ENCODE measurements at regions not wholly inside any gene's neighbourhood (a gene's known extent, or its start where the extent isn't known, plus 50 kb on each side); places are given as distances from the start of the nearest gene placed in this dataset.
"Not testable (repeated sequence)": the region's sequence is repeated elsewhere in the genome, so short reads cannot be mapped to it uniquely, and the experiment has no call there.

- no peak for DNase-seq (ENCODE audit: low read depth, low spot score)
- H3K36me3 ChIP-seq (ENCODE audit: insufficient read depth, insufficient read length, low read length): no peaks in the 10 kb centered on the region
- H3K27me3 ChIP-seq (ENCODE audit: insufficient read depth, insufficient read length): no peaks in the 10 kb centered on the region
- H3K9me3 ChIP-seq (ENCODE audit: insufficient read depth, low read length): no peaks in the 10 kb centered on the region
- H3K9ac ChIP-seq (ENCODE audit: insufficient read length, low read depth): no peak overlapping the region
- H3K4me1 ChIP-seq (ENCODE audit: insufficient read depth, insufficient read length): no peaks in the 10 kb centered on the region
- no peak overlapping the region for H3K4me3 ChIP-seq (ENCODE audit: insufficient read length, low read depth)
- TF ChIP-seq SUZ12 (IDR thresholded peaks at IDR 0.05; ENCODE audit: extremely low read depth, insufficient read depth, insufficient read length) (no peak), YY1 (IDR thresholded peaks at IDR 0.05; ENCODE audit: insufficient read depth, insufficient read length) (no peak), ZNF274 (IDR thresholded peaks at IDR 0.05; ENCODE audit: low read depth, low read length) (no peak)
These were observed 310.4 kb upstream of the ADARB2 start for GRCh38 chr10:2047679-2048078.

DNA sequence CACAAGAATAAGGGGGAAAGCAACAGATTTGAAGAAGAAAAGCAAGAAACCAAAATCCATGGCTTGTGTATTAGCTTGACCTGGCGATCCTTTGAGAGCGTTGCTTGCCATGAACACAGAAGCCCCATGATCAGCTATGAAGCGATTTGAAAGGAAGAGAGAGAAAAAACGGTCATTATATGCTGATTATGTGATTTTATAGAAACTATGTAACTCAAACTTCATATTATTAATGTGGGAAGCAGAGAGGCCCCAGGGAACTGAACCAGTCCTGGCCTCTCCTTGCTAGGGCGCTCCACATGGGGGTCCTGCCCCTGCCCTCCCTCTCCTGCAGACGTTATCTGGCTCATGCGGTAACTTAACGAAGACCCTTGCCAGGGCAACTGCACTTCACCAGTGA, 306.1 kb upstream of the ADARB2 start:
- DNase-seq (ENCODE audit: low read depth, low spot score): no peak
- no peaks in the 10 kb centered on the region for H3K27me3 ChIP-seq (ENCODE audit: insufficient read depth, insufficient read length)
- H3K36me3 ChIP-seq (ENCODE audit: insufficient read depth, insufficient read length, low read length): no peaks in the 10 kb centered on the region
- no peak overlapping the region for H3K4me3 ChIP-seq (ENCODE audit: insufficient read length, low read depth)
- TF ChIP-seq SUZ12 (IDR thresholded peaks at IDR 0.05; ENCODE audit: extremely low read depth, insufficient read depth, insufficient read length) (no peak), ZNF274 (IDR thresholded peaks at IDR 0.05; ENCODE audit: low read depth, low read length) (no peak), YY1 (IDR thresholded peaks at IDR 0.05; ENCODE audit: insufficient read depth, insufficient read length) (no peak)
- H3K9ac ChIP-seq (ENCODE audit: insufficient read length, low read depth): no peak overlapping the region
- H3K4me1 ChIP-seq (ENCODE audit: insufficient read depth, insufficient read length): no peaks in the 10 kb centered on the region
- H3K9me3 ChIP-seq (ENCODE audit: insufficient read depth, low read length): no peaks in the 10 kb centered on the region

- no peaks in the 10 kb centered on the region for H3K4me1 ChIP-seq (ENCODE audit: insufficient read depth, insufficient read length)
- no peak for DNase-seq (ENCODE audit: low read depth, low spot score)
- no peaks in the 10 kb centered on the region for H3K36me3 ChIP-seq (ENCODE audit: insufficient read depth, insufficient read length, low read length)
- no peak for TF ChIP-seq ZNF274 (IDR thresholded peaks at IDR 0.05; ENCODE audit: low read depth, low read length)
- no peak for TF ChIP-seq YY1 (IDR thresholded peaks at IDR 0.05; ENCODE audit: insufficient read depth, insufficient read length)
- no peak for TF ChIP-seq SUZ12 (IDR thresholded peaks at IDR 0.05; ENCODE audit: extremely low read depth, insufficient read depth, insufficient read length)
- no peak overlapping the region for H3K9ac ChIP-seq (ENCODE audit: insufficient read length, low read depth)
- H3K27me3 ChIP-seq (ENCODE audit: insufficient read depth, insufficient read length): no peaks in the 10 kb centered on the region
- no peaks in the 10 kb centered on the region for H3K9me3 ChIP-seq (ENCODE audit: insufficient read depth, low read length)
- no peak overlapping the region for H3K4me3 ChIP-seq (ENCODE audit: insufficient read length, low read depth)
These were observed 300.7 kb upstream of the ADARB2 start for GRCh38 chr10:2038036-2038435.

DNA sequence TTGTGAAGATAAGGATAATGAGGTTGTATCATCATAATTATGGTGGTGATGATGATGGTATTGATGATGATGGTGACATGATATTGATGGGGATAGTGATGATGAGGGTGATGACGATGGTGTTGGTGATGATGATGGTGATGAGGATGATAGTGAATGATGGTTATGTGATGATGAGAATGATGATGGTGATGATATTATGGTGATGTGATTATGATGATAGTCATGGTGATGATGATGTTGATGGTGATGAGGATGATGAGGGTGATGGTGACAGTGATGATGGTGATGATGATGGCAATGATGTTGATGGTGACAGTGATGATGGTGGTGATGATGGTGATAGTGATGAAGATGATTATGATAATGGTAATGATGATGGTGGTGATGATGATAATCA, 299.9 kb upstream of the ADARB2 start:
- H3K27me3 ChIP-seq (ENCODE audit: insufficient read depth, insufficient read length): no peaks in the 10 kb centered on the region
- H3K4me1 ChIP-seq (ENCODE audit: insufficient read depth, insufficient read length): no peaks in the 10 kb centered on the region
- H3K4me3 ChIP-seq (ENCODE audit: insufficient read length, low read depth): no peak overlapping the region
- no peak overlapping the region for H3K9ac ChIP-seq (ENCODE audit: insufficient read length, low read depth)
- H3K9me3 ChIP-seq (ENCODE audit: insufficient read depth, low read length): no peaks in the 10 kb centered on the region
- no peak for TF ChIP-seq ZNF274 (IDR thresholded peaks at IDR 0.05; ENCODE audit: low read depth, low read length)
- no peak for TF ChIP-seq SUZ12 (IDR thresholded peaks at IDR 0.05; ENCODE audit: extremely low read depth, insufficient read depth, insufficient read length)
- no peak for TF ChIP-seq YY1 (IDR thresholded peaks at IDR 0.05; ENCODE audit: insufficient read depth, insufficient read length)
- no peak for DNase-seq (ENCODE audit: low read depth, low spot score)
- H3K36me3 ChIP-seq (ENCODE audit: insufficient read depth, insufficient read length, low read length): no peaks in the 10 kb centered on the region

DNA sequence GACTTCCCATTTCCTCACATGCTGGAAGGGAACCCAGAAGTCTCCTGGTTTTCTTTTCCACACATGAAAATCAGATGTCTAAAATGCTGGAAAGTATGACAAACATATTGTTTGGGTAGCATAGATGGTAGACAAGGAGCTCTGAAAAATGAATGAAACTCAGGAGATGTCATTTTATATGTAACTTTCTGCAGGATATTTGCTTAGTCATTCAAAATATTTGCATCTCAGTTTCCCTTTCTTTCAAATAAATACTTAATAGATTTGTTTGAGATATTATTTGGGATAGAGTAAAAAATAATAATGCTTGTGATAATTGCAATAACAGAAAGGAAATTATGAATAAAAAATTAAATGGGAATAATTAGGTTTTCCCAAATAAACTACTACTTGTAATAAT, 298.9 kb upstream of the ADARB2 start:
- TF ChIP-seq ZNF274 (IDR thresholded peaks at IDR 0.05; ENCODE audit: low read depth, low read length): no peak
- no peak for TF ChIP-seq YY1 (IDR thresholded peaks at IDR 0.05; ENCODE audit: insufficient read depth, insufficient read length)
- no peak for TF ChIP-seq SUZ12 (IDR thresholded peaks at IDR 0.05; ENCODE audit: extremely low read depth, insufficient read depth, insufficient read length)
- Histone ChIP-seq H3K36me3 (ENCODE audit: insufficient read depth, insufficient read length, low read length) (no peaks in the 10 kb centered on the region), H3K9me3 (ENCODE audit: insufficient read depth, low read length) (no peaks in the 10 kb centered on the region), H3K4me1 (ENCODE audit: insufficient read depth, insufficient read length) (no peaks in the 10 kb centered on the region), H3K27me3 (ENCODE audit: insufficient read depth, insufficient read length) (no peaks in the 10 kb centered on the region), H3K9ac (ENCODE audit: insufficient read length, low read depth) (no peak overlapping the region), H3K4me3 (ENCODE audit: insufficient read length, low read depth) (no peak overlapping the region)
- DNase-seq (ENCODE audit: low read depth, low spot score): no peak

GRCh38 chr10:2030046-2030445, 292.7 kb upstream of the ADARB2 start:
- Histone ChIP-seq H3K36me3 (ENCODE audit: insufficient read depth, insufficient read length, low read length) (no peaks in the 10 kb centered on the region), H3K9me3 (ENCODE audit: insufficient read depth, low read length) (no peaks in the 10 kb centered on the region), H3K27me3 (ENCODE audit: insufficient read depth, insufficient read length) (no peaks in the 10 kb centered on the region), H3K9ac (ENCODE audit: insufficient read length, low read depth) (no peak overlapping the region), H3K4me3 (ENCODE audit: insufficient read length, low read depth) (no peak overlapping the region), H3K4me1 (ENCODE audit: insufficient read depth, insufficient read length) (no peaks in the 10 kb centered on the region)
- DNase-seq (ENCODE audit: low read depth, low spot score): no peak
- TF ChIP-seq SUZ12 (IDR thresholded peaks at IDR 0.05; ENCODE audit: extremely low read depth, insufficient read depth, insufficient read length): no peak
- TF ChIP-seq ZNF274 (IDR thresholded peaks at IDR 0.05; ENCODE audit: low read depth, low read length): no peak
- no peak for TF ChIP-seq YY1 (IDR thresholded peaks at IDR 0.05; ENCODE audit: insufficient read depth, insufficient read length)

GRCh38 chr10:2026936-2027335, 289.6 kb upstream of the ADARB2 start:
- DNase-seq (ENCODE audit: low read depth, low spot score): no peak
- no peak overlapping the region for H3K4me3 ChIP-seq (ENCODE audit: insufficient read length, low read depth)
- no peaks in the 10 kb centered on the region for H3K36me3 ChIP-seq (ENCODE audit: insufficient read depth, insufficient read length, low read length)
- TF ChIP-seq SUZ12 (IDR thresholded peaks at IDR 0.05; ENCODE audit: extremely low read depth, insufficient read depth, insufficient read length) (no peak), YY1 (IDR thresholded peaks at IDR 0.05; ENCODE audit: insufficient read depth, insufficient read length) (no peak)
- no peaks in the 10 kb centered on the region for H3K27me3 ChIP-seq (ENCODE audit: insufficient read depth, insufficient read length)
- H3K4me1 ChIP-seq (ENCODE audit: insufficient read depth, insufficient read length): no peaks in the 10 kb centered on the region
- no peak overlapping the region for H3K9ac ChIP-seq (ENCODE audit: insufficient read length, low read depth)
- H3K9me3 ChIP-seq (ENCODE audit: insufficient read depth, low read length): no peaks in the 10 kb centered on the region

GRCh38 chr10:2024750-2025149, 287.4 kb upstream of the ADARB2 start:
- H3K4me1 ChIP-seq (ENCODE audit: insufficient read depth, insufficient read length): not testable (repeated sequence)

More at GRCh38 chr10:2024750-2025149, 287.4 kb upstream of the ADARB2 start:
- H3K27me3 ChIP-seq (ENCODE audit: insufficient read depth, insufficient read length); DNase-seq (ENCODE audit: low read depth, low spot score); H3K36me3 ChIP-seq (ENCODE audit: insufficient read depth, insufficient read length, low read length); H3K9me3 ChIP-seq (ENCODE audit: insufficient read depth, low read length); H3K9ac ChIP-seq (ENCODE audit: insufficient read length, low read depth); H3K4me3 ChIP-seq (ENCODE audit: insufficient read length, low read depth): not testable (repeated sequence)

All from NT2/D1 (cell line).